ENCODE measurements at regions not wholly inside any gene's neighbourhood (a gene's known extent, or its start where the extent isn't known, plus 50 kb on each side); places are given as distances from the start of the nearest gene placed in this dataset.

DNA sequence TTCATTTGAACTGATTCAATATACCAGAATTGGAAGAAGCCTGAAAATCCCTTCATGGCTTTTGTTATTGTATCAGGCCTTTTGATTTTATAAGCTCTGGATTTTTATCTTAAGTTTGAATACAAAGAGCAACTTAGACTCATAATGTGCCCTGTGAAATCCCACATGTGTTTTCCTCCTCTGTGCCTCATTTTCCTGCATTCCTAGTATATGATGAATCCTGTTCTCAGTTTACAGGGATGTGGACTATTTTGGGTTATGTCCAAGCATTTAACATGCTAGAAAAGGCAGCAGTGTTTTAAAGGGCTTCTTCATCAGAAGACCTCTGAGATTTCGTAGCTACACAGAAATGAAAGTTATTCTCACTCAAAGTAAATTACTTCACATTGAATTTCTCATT, 455.0 kb downstream of the RFPL4B start:
- Histone ChIP-seq H3K4me3 (ENCODE audit: low read length) (no peak overlapping the region), H3K9me3 (ENCODE audit: low read depth, low read length) (no peaks in the 10 kb centered on the region), H3K4me1 (ENCODE audit: insufficient read depth, low read length) (no peaks in the 10 kb centered on the region), H3K27me3 (ENCODE audit: insufficient read depth, low read length) (no peaks in the 10 kb centered on the region)

DNA sequence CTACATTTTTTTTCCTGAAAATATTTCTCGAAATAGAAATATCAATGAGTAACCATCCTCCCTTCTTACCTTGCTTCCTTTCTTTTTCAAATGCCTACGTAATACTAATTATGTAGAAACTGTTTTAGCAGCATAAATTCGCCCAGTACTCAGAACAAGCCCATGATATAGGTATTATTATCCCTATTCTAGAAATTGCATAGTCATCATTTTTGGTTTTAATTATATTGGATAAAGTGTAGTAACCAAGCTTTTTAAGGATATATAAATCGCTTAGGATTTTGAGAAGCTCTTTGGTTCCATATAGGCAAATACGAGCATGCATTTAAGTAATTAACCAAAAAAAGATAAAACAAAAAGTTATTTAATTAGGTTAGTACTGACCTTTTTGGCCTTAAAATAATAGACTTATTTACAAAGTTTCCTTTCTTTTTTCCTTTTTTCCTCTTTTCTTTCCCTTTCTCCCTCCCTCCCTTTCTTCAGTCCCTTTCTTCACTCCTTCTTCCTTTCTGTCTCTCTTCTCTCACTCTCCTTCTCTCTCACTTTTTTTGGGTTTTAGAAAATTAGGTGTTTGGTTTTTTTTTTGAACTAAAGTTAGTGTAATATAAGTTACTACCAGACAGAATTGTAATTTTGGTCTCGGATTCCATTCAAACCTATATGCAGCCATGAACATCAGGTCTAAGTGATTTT, 457.7 kb downstream of the RFPL4B start:
- Histone ChIP-seq H3K4me1 (ENCODE audit: insufficient read depth, low read length) (no peaks in the 10 kb centered on the region), H3K27me3 (ENCODE audit: insufficient read depth, low read length) (no peaks in the 10 kb centered on the region), H3K9me3 (ENCODE audit: low read depth, low read length) (no peaks in the 10 kb centered on the region), H3K4me3 (ENCODE audit: low read length) (no peak overlapping the region)

DNA sequence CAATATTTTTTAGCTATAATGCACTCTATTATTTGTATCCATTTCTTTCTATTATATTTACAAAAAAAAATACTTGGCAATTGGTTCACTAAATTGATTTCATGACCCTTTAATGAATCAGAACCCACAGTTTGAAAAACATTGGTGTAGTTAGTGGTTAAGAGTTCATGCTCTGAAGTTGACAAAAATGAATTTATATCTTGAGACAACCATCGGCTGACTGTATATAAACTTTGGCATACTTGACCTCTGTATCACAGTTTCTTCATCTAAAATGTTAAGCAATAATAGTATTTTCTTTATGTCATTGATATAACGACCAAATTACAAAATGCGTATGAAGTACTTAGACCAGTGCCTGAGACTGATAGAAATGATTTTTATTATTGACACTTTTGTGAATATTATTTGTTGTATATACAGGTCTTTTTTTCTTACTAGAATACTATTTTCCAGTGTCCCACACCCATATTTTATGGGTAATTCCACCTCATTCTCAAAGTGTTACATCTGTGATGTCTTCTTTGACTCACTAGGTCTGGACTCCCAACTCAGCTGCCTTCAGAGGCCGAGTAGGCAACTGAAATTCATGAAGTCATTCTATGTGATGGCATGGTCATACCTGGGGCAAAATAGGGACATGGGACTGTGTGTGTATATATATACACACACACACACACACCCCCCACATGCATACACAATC, 459.2 kb downstream of the RFPL4B start:
- H3K4me1 ChIP-seq (ENCODE audit: insufficient read depth, low read length): no peaks in the 10 kb centered on the region
- no peaks in the 10 kb centered on the region for H3K27me3 ChIP-seq (ENCODE audit: insufficient read depth, low read length)
- no peaks in the 10 kb centered on the region for H3K9me3 ChIP-seq (ENCODE audit: low read depth, low read length)
- no peak overlapping the region for H3K4me3 ChIP-seq (ENCODE audit: low read length)

DNA sequence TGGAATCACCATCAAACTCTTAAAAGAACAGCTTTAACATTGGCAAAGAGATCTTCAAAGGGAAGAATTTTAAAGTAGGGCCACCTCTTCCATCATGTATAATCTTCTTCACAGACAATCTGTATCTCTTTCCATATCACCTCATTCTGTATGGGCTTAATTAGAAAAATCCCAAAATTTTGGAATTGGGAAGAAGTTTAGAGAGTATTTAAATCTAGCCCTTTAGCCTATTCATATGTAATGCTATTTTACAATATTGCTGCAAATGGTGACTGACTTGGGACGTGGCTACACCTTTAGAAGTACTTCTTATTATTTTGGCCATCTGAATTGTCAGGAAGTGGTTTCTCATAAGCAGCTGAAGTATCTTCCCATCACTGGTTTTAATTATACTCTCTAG, 474.3 kb downstream of the RFPL4B start:
- H3K27me3 ChIP-seq (ENCODE audit: insufficient read depth, low read length): no peaks in the 10 kb centered on the region
- H3K4me1 ChIP-seq (ENCODE audit: insufficient read depth, low read length): no peaks in the 10 kb centered on the region
- H3K4me3 ChIP-seq (ENCODE audit: low read length): no peak overlapping the region
- no peaks in the 10 kb centered on the region for H3K9me3 ChIP-seq (ENCODE audit: low read depth, low read length)

DNA sequence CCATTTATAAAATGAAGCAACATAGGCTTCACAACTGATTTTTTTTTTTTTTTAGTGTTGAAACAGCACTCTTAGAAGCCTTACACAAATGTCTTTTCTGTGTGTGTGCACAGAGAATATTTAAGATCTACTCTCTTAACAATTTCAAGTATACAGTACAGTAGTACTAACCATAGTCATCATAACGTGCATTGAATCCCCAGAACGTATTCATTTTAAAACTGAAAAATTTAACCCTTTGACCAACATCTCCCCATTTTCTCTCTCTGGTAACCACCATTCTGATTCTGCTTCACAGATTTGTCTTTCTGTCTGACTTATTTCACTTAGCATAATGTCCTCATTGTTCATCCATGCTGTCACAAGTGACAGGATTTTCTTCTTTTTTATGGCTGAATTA, 475.6 kb downstream of the RFPL4B start:
- no peaks in the 10 kb centered on the region for H3K27me3 ChIP-seq (ENCODE audit: insufficient read depth, low read length)
- H3K4me1 ChIP-seq (ENCODE audit: insufficient read depth, low read length): no peaks in the 10 kb centered on the region
- H3K4me3 ChIP-seq (ENCODE audit: low read length): no peak overlapping the region
- H3K9me3 ChIP-seq (ENCODE audit: low read depth, low read length): no peaks in the 10 kb centered on the region

DNA sequence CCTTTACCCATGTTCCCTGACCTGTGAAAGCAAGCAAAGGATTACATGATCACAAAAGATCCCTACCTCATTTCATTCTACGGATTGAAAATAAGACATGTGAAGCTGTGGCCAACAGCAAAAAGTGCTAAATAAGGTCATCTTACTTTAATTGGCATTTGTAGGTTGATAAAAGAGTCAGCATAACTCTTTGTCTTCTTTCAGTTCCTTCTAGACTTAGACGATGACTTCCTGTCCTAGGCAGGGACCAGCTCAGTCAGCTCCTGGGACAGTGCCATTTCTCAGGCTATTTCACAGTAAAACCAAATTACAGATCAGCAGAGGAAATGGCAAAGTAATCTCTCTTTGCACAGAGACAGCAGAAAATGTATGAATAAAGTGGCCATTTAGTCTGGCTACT, 480.7 kb downstream of the RFPL4B start:
- no peaks in the 10 kb centered on the region for H3K27me3 ChIP-seq (ENCODE audit: insufficient read depth, low read length)
- no peaks in the 10 kb centered on the region for H3K9me3 ChIP-seq (ENCODE audit: low read depth, low read length)
- no peak overlapping the region for H3K4me3 ChIP-seq (ENCODE audit: low read length)
- H3K4me1 ChIP-seq (ENCODE audit: insufficient read depth, low read length): no peaks in the 10 kb centered on the region

DNA sequence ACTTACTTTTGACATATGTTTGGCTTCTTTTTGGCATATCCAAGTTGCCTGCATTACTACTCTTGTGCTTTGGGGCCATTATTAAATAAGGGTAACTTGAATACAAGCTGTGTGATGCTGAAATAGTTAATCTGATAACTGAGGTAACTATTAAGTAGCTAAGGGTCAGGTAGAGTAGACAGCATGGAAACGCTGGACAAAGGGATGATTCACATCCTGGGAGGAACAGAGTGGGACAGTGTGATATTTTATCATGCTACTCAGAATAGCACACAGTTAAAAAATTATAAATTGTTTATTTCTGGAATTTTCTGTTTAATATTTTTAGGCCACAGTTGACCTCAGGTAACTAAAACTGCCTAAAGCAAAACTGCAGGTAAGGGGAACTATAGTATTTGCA, 483.9 kb downstream of the RFPL4B start:
- H3K4me1 ChIP-seq (ENCODE audit: insufficient read depth, low read length): no peaks in the 10 kb centered on the region

DNA sequence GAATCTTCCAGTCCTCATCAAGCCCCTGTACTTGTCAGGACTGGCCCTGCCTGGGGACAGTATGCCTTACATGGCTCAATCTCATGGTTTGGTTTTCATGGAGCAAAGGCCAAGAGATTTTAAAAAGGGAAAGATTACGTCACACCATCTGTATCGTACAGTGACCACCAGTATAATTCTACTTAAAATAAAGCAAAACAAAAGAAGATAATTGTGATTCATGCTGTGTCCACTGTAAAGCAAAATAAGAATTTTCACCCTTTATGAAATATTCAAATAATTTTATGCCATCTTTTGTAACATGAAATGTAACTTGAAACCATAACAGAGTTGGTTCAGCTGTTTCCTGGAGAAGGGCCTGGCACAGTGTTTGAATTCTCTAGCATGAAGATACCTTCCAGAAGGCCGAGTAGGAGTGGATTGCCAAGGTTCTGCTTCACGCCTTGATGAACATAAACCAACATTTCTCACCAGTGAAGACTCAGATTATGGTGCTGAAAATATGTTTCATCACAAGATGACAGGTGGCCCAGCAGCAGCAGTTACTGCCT, 486.5 kb downstream of the RFPL4B start:
- Histone ChIP-seq H3K27me3 (ENCODE audit: insufficient read depth, low read length) (no peaks in the 10 kb centered on the region), H3K9me3 (ENCODE audit: low read depth, low read length) (no peaks in the 10 kb centered on the region), H3K4me1 (ENCODE audit: insufficient read depth, low read length) (no peaks in the 10 kb centered on the region), H3K4me3 (ENCODE audit: low read length) (no peak overlapping the region)

More for the DNA sequence above, 483.9 kb downstream of the RFPL4B start:
- Histone ChIP-seq H3K4me3 (ENCODE audit: low read length) (no peak overlapping the region), H3K27me3 (ENCODE audit: insufficient read depth, low read length) (no peaks in the 10 kb centered on the region), H3K9me3 (ENCODE audit: low read depth, low read length) (no peaks in the 10 kb centered on the region)

DNA sequence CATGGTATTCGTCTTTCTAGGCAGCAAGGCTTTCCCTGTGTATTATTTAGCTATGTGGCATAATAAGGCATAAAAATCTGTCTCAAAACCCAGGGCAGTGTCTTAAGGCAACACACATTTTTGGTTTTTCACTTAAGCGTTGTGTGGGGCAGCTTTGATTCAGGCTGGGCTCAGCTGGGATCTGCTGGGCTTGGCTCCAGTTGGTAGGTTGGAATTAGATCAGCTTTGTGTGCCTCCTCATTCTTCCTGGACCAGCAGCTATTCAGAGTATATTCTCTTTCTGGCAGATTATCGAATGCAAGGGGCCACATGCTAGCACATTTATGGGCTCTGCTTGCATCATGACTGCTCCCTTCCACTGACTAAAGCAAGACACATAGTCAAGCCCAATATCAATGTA, 487.9 kb downstream of the RFPL4B start:
- Histone ChIP-seq H3K4me3 (ENCODE audit: low read length) (no peak overlapping the region), H3K9me3 (ENCODE audit: low read depth, low read length) (no peaks in the 10 kb centered on the region), H3K27me3 (ENCODE audit: insufficient read depth, low read length) (no peaks in the 10 kb centered on the region), H3K4me1 (ENCODE audit: insufficient read depth, low read length) (no peaks in the 10 kb centered on the region)

DNA sequence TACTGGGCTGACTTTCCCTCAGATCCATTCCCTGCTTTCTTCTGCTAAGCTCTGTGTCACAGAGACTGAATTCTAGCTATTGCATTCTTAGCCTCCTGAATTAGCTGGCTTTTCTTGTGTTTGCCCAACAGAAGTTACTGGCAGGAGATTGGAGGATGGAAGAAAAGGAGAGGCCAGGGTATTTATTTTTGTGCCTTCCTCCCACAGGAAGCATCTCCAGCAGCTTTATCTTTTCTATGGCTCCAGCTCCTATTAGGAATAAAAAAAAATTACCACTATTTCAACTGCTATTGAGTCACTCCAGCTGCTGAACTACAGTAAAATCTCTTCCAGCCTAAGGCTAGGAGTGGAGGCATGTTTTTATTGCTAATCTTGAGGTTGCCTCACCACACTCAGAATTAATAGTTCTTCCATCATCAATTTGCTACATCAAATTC, 492.4 kb downstream of the RFPL4B start:
- H3K4me1 ChIP-seq (ENCODE audit: insufficient read depth, low read length): no peaks in the 10 kb centered on the region
- no peak overlapping the region for H3K4me3 ChIP-seq (ENCODE audit: low read length)
- H3K27me3 ChIP-seq (ENCODE audit: insufficient read depth, low read length): no peaks in the 10 kb centered on the region
- no peaks in the 10 kb centered on the region for H3K9me3 ChIP-seq (ENCODE audit: low read depth, low read length)

DNA sequence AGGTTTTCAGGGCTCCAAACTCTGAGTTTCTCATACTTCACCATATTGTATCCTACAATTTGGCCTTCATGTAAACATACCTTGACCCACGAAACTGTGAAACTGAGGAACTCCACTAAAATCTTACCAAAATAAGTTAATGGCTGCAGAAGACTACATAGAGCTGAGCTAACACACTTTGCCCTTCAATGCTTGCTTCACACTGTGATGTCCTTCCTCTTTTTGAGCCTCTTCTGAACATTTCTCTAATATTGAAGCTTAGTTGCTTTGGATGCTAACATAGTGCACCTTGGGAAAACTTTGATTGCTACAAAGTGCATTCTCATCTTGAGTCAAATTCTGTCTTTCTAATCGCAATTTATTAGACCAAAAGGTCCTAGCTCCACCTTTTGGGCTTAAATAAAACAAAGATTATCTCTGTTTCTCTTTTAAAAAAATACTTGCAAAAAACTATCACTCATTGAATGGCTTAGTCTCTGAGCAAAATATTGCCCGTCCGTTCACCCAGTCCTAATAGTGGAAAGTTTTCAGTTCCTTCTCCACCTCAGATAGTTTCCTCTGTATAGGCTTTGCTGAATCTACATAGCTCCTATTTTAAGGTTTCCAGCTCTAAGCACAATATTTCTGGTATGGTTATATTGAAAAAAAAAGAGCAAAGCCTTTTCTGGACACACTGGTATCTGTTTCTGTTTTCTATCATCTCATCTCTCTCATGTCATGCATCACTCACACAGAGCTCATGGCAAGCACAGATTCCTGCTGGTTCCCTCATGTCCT, 494.6 kb downstream of the RFPL4B start:
- Histone ChIP-seq H3K4me3 (ENCODE audit: low read length) (no peak overlapping the region), H3K27me3 (ENCODE audit: insufficient read depth, low read length) (no peaks in the 10 kb centered on the region), H3K9me3 (ENCODE audit: low read depth, low read length) (no peaks in the 10 kb centered on the region), H3K4me1 (ENCODE audit: insufficient read depth, low read length) (no peaks in the 10 kb centered on the region)

DNA sequence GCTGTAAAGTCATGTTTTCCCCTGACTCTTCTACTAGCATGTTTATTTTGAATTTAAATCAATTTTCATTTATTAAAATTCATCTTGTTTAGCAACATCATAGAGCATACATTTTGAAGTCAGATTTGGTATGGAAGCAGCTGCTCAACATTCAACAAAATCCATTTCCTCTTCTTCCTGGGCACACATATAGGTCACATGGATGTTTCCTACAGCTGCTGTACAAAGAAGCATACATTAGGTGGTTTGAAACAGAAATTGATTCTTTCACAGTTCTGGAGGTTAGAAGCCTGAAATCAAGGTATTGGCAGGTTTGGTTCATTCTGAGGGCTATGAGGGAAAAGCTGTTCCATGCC, 495.2 kb downstream of the RFPL4B start:
- H3K4me3 ChIP-seq (ENCODE audit: low read length): no peak overlapping the region
- no peaks in the 10 kb centered on the region for H3K4me1 ChIP-seq (ENCODE audit: insufficient read depth, low read length)
- no peaks in the 10 kb centered on the region for H3K9me3 ChIP-seq (ENCODE audit: low read depth, low read length)
- no peaks in the 10 kb centered on the region for H3K27me3 ChIP-seq (ENCODE audit: insufficient read depth, low read length)

DNA sequence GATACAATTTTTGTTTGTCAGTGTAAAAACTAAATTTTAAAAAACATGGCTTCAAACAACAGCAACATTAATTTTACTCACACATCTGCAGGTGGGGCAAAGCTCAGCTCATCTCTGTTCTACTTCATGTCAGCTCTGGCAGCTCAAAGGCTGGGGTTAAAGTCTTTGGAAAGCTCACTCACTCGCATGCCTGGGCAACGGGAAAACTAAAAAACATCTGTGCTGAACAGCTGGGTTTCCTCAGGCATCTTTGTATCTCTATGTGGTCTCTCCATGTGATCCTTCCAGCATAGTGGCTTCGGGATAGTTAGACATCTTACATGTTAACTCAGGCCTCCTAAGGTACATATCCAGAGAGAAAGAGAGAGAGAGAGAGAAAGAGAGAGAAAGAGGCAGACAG, 499.6 kb downstream of the RFPL4B start:
- Histone ChIP-seq H3K4me3 (ENCODE audit: low read length) (no peak overlapping the region), H3K4me1 (ENCODE audit: insufficient read depth, low read length) (no peaks in the 10 kb centered on the region), H3K27me3 (ENCODE audit: insufficient read depth, low read length) (no peaks in the 10 kb centered on the region), H3K9me3 (ENCODE audit: low read depth, low read length) (no peaks in the 10 kb centered on the region)

DNA sequence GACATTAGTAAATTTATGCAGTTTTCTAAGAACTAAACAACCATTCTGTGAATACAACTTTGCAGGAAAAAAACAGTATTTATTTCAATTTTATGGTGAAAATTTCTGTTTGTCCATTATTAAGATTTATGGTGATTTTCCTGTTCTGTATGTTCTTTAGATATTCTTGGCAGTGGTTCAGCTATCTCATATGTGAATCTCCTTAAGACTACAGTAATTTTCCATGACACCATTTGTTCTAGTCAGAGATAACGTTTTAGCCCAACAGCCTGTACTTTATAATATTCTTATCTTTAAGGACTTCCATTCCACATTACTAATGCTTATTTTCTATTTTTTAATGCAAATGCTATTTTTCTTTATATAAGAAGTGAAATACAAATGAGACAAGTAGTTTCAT, 504.0 kb downstream of the RFPL4B start:
- H3K27me3 ChIP-seq (ENCODE audit: insufficient read depth, low read length): no peaks in the 10 kb centered on the region
- H3K9me3 ChIP-seq (ENCODE audit: low read depth, low read length): no peaks in the 10 kb centered on the region
- no peaks in the 10 kb centered on the region for H3K4me1 ChIP-seq (ENCODE audit: insufficient read depth, low read length)
- H3K4me3 ChIP-seq (ENCODE audit: low read length): no peak overlapping the region

DNA sequence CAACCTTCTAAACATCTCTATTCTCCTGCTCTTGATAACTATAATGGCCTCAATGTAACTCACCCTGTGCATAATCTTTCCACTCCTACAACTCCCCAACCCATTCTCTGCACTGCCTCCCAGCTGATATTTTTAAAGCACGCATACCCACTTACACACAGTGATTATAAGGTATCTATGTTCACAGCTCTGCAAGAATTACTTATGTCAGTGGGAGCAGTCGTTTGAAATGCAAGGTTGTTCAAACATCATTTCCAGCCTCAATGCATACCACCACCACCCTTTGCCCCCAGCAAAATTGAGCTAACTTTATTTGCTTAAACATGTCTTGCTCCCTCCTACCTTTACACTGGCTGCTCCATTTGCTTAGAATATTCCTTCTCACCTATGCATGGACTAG, 506.0 kb downstream of the RFPL4B start:
- Histone ChIP-seq H3K4me1 (ENCODE audit: insufficient read depth, low read length) (no peaks in the 10 kb centered on the region), H3K4me3 (ENCODE audit: low read length) (no peak overlapping the region), H3K27me3 (ENCODE audit: insufficient read depth, low read length) (no peaks in the 10 kb centered on the region), H3K9me3 (ENCODE audit: low read depth, low read length) (no peaks in the 10 kb centered on the region)
